Endodermal cell (in vitro differentiated cells): ENCODE measurements at regions not wholly inside any gene's neighbourhood (a gene's known extent, or its start where the extent isn't known, plus 50 kb on each side); places are given as distances from the start of the nearest gene placed in this dataset.

ENCODE experiments used
- DNase-seq: peaks from one replicate; pipeline ENCODE4 v3.0.0-alpha.2; 2017
- H3K27ac ChIP-seq: 2 replicates; pipeline ENCODE4 v1.5.1; 2013; ENCODE audit warnings: mild to moderate bottlenecking, low read depth, low read length, moderate library complexity
- H3K27me3 ChIP-seq: 2 replicates; pipeline ENCODE4 v1.6.1; 2013; ENCODE audit warnings: mild to moderate bottlenecking, low read length, moderate library complexity; ENCODE audit not compliant: insufficient read depth, control insufficient read depth, poor library complexity, severe bottlenecking
- H3K36me3 ChIP-seq: 2 replicates; pipeline ENCODE4 v1.7.0; 2013; ENCODE audit warnings: mild to moderate bottlenecking, low read length, moderate library complexity; ENCODE audit not compliant: control insufficient read depth, insufficient read depth
- H3K4me1 ChIP-seq: one replicate; pipeline ENCODE4 v1.7.0; 2013; ENCODE audit warnings: low read length; ENCODE audit not compliant: control insufficient read depth, insufficient read depth
- H3K4me3 ChIP-seq: 2 replicates; pipeline ENCODE4 v1.5.1; 2013; ENCODE audit warnings: mild to moderate bottlenecking, low read length, moderate library complexity
- H3K9ac ChIP-seq: 2 replicates; pipeline ENCODE4 v1.6.1; 2013; ENCODE audit warnings: mild to moderate bottlenecking, low read length, moderate library complexity; ENCODE audit not compliant: poor library complexity, severe bottlenecking; ENCODE audit errors: extremely low read depth
- H3K9me3 ChIP-seq: 2 replicates; pipeline ENCODE4 v1.6.1; 2013; ENCODE audit warnings: mild to moderate bottlenecking, low read length, moderate library complexity; ENCODE audit not compliant: control insufficient read depth
- H3K27ac Mint-ChIP-seq: 2 replicates; pipeline ENCODE4 v1.8.0; 2020; ENCODE audit warnings: mixed read lengths
- H3K27me3 Mint-ChIP-seq: 2 replicates; pipeline ENCODE4 v1.8.0; 2021; ENCODE audit warnings: mild to moderate bottlenecking, mixed read lengths; ENCODE audit not compliant: insufficient read depth
- H3K36me3 Mint-ChIP-seq: 2 replicates; pipeline ENCODE4 v1.8.0; 2020; ENCODE audit warnings: low read depth, mixed read lengths
- H3K4me1 Mint-ChIP-seq: 2 replicates; pipeline ENCODE4 v1.8.0; 2020; ENCODE audit warnings: mixed read lengths
- H3K4me3 Mint-ChIP-seq: 2 replicates; pipeline ENCODE4 v1.8.0; 2020; ENCODE audit warnings: mild to moderate bottlenecking, moderate library complexity, mixed read lengths
- H3K9me3 Mint-ChIP-seq: 2 replicates; pipeline ENCODE4 v1.8.0; 2020; ENCODE audit warnings: mild to moderate bottlenecking, mixed read lengths
- CTCF ChIP-seq: fragments of 200-600 bp; sonication (generic); conservative IDR thresholded peaks from 2 replicates; pipeline ENCODE4 v1.5.0; 2021; ENCODE audit warnings: antibody characterized with exemption, mild to moderate bottlenecking
- WGBS, 2 experiments: methylation state at CpG; one replicate each; pipeline versions ENCODE4 v1.1.5 to v1.1.7; 2013; ENCODE audit warnings: missing lambda C conversion rate in 2 of 2, mixed read lengths in 1 of 2; ENCODE audit not compliant: insufficient coverage in 1 of 2, insufficient read length in 1 of 2; 5-methylcytosine and 5-hydroxymethylcytosine counted together

DNA sequence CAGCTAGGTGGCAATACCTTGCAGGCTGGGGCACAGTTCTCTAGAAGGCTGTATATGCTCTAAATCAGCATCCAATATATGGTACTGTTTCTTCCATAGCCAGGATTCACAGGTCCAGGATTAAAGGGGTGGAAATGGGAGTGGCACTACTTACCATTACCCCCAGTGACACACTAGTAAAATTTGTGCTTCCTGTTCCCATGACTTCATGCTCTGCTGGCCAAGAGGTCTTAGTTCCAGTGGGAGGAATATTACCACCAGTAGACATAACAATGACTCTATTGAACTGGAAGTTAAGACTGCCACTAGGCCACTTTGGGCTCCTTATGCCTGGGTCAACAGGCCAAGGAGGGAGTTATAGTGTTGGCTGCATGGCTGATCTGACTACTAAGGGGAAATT lies 174.3 kb upstream of the TNFAIP3 start:
- no peak overlapping the region for H3K4me3 Mint-ChIP-seq
- no peaks in the 10 kb centered on the region for H3K27me3 Mint-ChIP-seq
- no peaks in the 10 kb centered on the region for H3K9me3 Mint-ChIP-seq
- Histone ChIP-seq H3K27me3 (no peaks in the 10 kb centered on the region), H3K27ac (no peak overlapping the region), H3K9ac (no peak overlapping the region), H3K36me3 (no peaks in the 10 kb centered on the region), H3K9me3 (no peaks in the 10 kb centered on the region), H3K4me1 (peaks cover 10% of the 10 kb centered on the region), H3K4me3 (no peak overlapping the region)
- TF ChIP-seq CTCF: no peak
- no peaks in the 10 kb centered on the region for H3K36me3 Mint-ChIP-seq
- H3K27ac Mint-ChIP-seq: no peak overlapping the region
- H3K4me1 Mint-ChIP-seq: peaks cover 14% of the 10 kb centered on the region
- no peak for DNase-seq

DNA sequence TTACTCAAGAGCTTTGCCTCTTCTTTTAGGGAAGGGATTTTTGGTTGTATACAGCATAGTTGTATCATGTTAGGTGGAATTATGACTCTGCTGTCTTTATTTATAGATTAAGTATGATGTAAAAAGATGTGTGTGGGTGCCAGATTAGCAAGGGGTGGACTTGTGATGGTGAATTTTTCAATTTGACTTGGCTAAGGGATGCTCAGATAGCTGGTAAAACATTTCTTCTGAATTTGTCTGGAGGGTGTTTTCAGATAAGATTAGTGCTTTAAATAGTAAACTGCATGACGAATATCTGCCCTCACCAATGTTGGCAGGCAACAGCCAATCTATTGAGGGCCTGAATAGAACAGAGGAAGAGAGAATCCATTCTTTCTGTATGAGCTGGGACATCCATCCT lies 173.3 kb upstream of the TNFAIP3 start:
- Histone ChIP-seq H3K9ac (no peak overlapping the region), H3K4me3 (no peak overlapping the region), H3K36me3 (no peaks in the 10 kb centered on the region), H3K9me3 (no peaks in the 10 kb centered on the region), H3K4me1 (peaks cover 13% of the 10 kb centered on the region), H3K27ac (no peak overlapping the region), H3K27me3 (no peaks in the 10 kb centered on the region)
- no peaks in the 10 kb centered on the region for H3K9me3 Mint-ChIP-seq
- TF ChIP-seq CTCF: no peak
- no peak overlapping the region for H3K4me3 Mint-ChIP-seq
- H3K36me3 Mint-ChIP-seq: no peaks in the 10 kb centered on the region
- no peak for DNase-seq
- H3K27ac Mint-ChIP-seq: no peak overlapping the region
- H3K27me3 Mint-ChIP-seq: no peaks in the 10 kb centered on the region
- peaks cover 20% of the 10 kb centered on the region for H3K4me1 Mint-ChIP-seq
- WGBS, 2 experiments: 89 to 100% methylated on average over 1 of the region's 1 CpG

DNA sequence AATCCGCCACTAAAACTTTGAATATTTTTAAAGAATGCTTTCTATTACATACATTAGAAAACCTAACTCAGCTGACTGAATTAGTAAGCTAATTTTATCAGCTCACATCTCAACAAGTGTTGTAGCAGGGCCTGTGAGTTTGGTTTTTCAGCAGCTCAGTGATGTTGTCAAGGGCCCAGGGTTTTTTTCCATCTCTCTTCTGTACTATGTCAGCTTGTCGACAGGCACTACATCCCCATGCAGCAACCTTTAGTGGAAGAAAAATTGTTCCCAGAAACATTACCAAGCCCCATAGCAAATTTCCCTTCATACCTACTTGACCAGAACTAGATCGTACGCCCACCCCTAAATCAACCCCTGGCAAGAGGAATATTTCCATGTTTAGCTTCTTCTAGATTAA lies 170.3 kb upstream of the TNFAIP3 start:
- H3K27ac Mint-ChIP-seq: peak overlapping the region; percentile 87
- no peak for TF ChIP-seq CTCF
- 86 to 95% methylated on average over 1 to 4 of the region's 4 CpGs for WGBS, 2 experiments
- DNase-seq: no peak
- H3K9me3 Mint-ChIP-seq: no peaks in the 10 kb centered on the region
- Histone ChIP-seq H3K4me3 (no peak overlapping the region), H3K27ac (no peak overlapping the region), H3K4me1 (peaks cover 13% of the 10 kb centered on the region), H3K27me3 (no peaks in the 10 kb centered on the region), H3K9me3 (no peaks in the 10 kb centered on the region), H3K9ac (no peak overlapping the region), H3K36me3 (no peaks in the 10 kb centered on the region)
- H3K4me3 Mint-ChIP-seq: no peak overlapping the region
- no peaks in the 10 kb centered on the region for H3K27me3 Mint-ChIP-seq
- peaks cover 20% of the 10 kb centered on the region for H3K4me1 Mint-ChIP-seq
- H3K36me3 Mint-ChIP-seq: no peaks in the 10 kb centered on the region
